ENCODE measurements at regions not wholly inside any gene's neighbourhood (a gene's known extent, or its start where the extent isn't known, plus 50 kb on each side); places are given as distances from the start of the nearest gene placed in this dataset.
"Not testable (repeated sequence)": the region's sequence is repeated elsewhere in the genome, so short reads cannot be mapped to it uniquely, and the experiment has no call there.

DNA sequence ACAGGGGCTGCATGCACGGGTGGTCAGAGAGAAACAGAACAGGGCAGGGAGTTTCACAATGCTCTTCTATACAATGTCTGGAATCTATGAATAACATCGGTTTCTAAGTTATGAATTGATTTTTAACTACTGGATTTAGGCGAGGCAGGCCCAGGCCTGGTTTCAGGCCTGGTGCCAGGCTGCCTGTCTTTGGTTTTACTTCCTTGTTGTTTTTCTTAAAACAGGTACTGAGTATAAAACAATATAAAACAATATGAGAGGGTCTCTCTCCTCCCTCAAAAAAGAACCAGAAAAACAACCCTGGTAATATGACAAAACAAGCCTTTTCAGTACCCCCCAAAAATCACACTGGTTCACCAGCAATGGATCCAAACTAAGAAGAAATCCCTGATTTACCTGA is 196.1 kb upstream of the ANXA10 start:
- not testable (repeated sequence) for TF ChIP-seq CTCF, POLR2A (IDR thresholded peaks at IDR 0.05)
